HepG2 (cell line): ENCODE measurements at regions not wholly inside any gene's neighbourhood (a gene's known extent, or its start where the extent isn't known, plus 50 kb on each side); places are given as distances from the start of the nearest gene placed in this dataset.

Experiments used
- ATAC-seq: fragments of 200-7000 bp; cut with Tn5 transposase; 3 replicates; pipeline ENCODE4 v1.9.1; 2020; ENCODE audit warnings: mild to moderate bottlenecking, moderate library complexity
- BruUV-seq: library from RNA; stranded (reverse); fragments of 400-500 nt; replicated peaks from 2 replicates; lab custom pipeline; 2021; lab: Mats Ljungman, UMichigan
- CTCF ChIA-PET: fragments of 300-600 bp; formaldehyde crosslinking; extraction: SDS; loops from one replicate; lab custom pipeline; 2021; ENCODE audit warnings: low total read pairs, inconsistent platforms, low intra/inter-chr PET ratio; lab: Yijun Ruan, JAX
- POLR2A ChIA-PET: fragments of 350-600 bp; sonication (Branson Sonifier 250); formaldehyde crosslinking; loops from one replicate; lab custom pipeline; 2020; ENCODE audit warnings: antibody characterized with exemption, inconsistent platforms; lab: Yijun Ruan, JAX
- DNase-seq: peaks from one replicate; pipeline ENCODE4 v3.0.0-alpha.2; 2015; ENCODE audit warnings: low spot score
- FAIRE-seq: peaks from 3 replicates; lab custom pipeline; 2011; peaks lifted over from hg19 to GRCh38; lab: Jason Lieb, UNC
- H2AFZ ChIP-seq: one replicate; pipeline ENCODE4 v1.6.1; 2011; ENCODE audit warnings: low read length, inconsistent platforms
- H3K27ac ChIP-seq: fragments of 300-600 bp; 3 replicates; pipeline ENCODE4 v1.8.0; 2011; ENCODE audit warnings: mixed run types, mild to moderate bottlenecking, mixed read lengths, low read length, inconsistent platforms; ENCODE audit not compliant: insufficient read depth; ENCODE audit errors: extremely low read length
- H3K27me3 ChIP-seq, 2 experiments: fragments of 200-600 bp in 1 of 2; 2 replicates in 1 of 2; 3 replicates in 1 of 2; pipeline versions ENCODE4 v1.6.0 to v1.8.0; 2011; ENCODE audit warnings: low read length in 2 of 2, mild to moderate bottlenecking in 2 of 2, moderate library complexity in 2 of 2, inconsistent platforms in 1 of 2; ENCODE audit not compliant: insufficient read depth in 2 of 2, control insufficient read depth in 1 of 2
- H3K36me3 ChIP-seq, 2 experiments: fragments of 200-600 bp in 1 of 2; replicated peaks in 1 of 2; 2 replicates in 1 of 2; 3 replicates in 1 of 2; pipeline versions ENCODE4 v1.5.1 to v1.8.0; 2011; ENCODE audit warnings: low read length in 2 of 2, inconsistent platforms in 1 of 2; ENCODE audit not compliant: insufficient read depth in 2 of 2, control insufficient read depth in 1 of 2
- H3K4me1 ChIP-seq: 2 replicates; pipeline ENCODE4 v1.5.1; 2012; ENCODE audit warnings: low read length, inconsistent platforms; ENCODE audit not compliant: insufficient read depth
- H3K4me2 ChIP-seq: 2 replicates; pipeline ENCODE4 v1.6.0; 2011; ENCODE audit warnings: low read depth, low read length, inconsistent platforms
- H3K4me3 ChIP-seq, 3 experiments: fragments of 200-600 bp in 1 of 3; sonication (generic), shearing (Covaris generic) in 1 of 3; replicated peaks in 1 of 3; 2 replicates each; pipeline ENCODE4 v1.5.1; 2011 to 2016; ENCODE audit warnings: low read length in 3 of 3, inconsistent platforms in 2 of 3, low read depth in 2 of 3, mild to moderate bottlenecking in 2 of 3, control low read depth in 1 of 3, mixed read lengths in 1 of 3; ENCODE audit not compliant: insufficient read depth in 1 of 3
- H3K79me2 ChIP-seq: one replicate; pipeline ENCODE4 v1.6.1; 2011; ENCODE audit warnings: low read length, inconsistent platforms; ENCODE audit not compliant: insufficient read depth
- H3K9ac ChIP-seq: 2 replicates; pipeline ENCODE4 v1.6.0; 2011; ENCODE audit warnings: mild to moderate bottlenecking, low read depth, low read length, inconsistent platforms; ENCODE audit not compliant: insufficient read depth
- H3K9me3 ChIP-seq: 2 replicates; pipeline ENCODE4 v1.5.1; 2012; ENCODE audit warnings: mild to moderate bottlenecking, low read length
- H4K20me1 ChIP-seq: 2 replicates; pipeline ENCODE4 v1.6.0; 2011; ENCODE audit warnings: inconsistent platforms, mild to moderate bottlenecking, low read length, moderate library complexity; ENCODE audit not compliant: insufficient read depth
- FOXA3 ChIP-seq: IDR thresholded peaks from 2 replicates; pipeline ENCODE4 v1.6.1; 2016; ENCODE audit warnings: missing genetic modification reagents, missing compliant biosample characterization
- MEIS1 ChIP-seq: sonication (generic); formaldehyde crosslinking; IDR thresholded peaks from 2 replicates; pipeline ENCODE4 v1.9.0; 2021; ENCODE audit warnings: mild to moderate bottlenecking, missing genetic modification reagents, moderate library complexity, borderline replicate concordance
- MIER2 ChIP-seq: IDR thresholded peaks from 2 replicates; pipeline ENCODE4 v1.6.1; 2016; ENCODE audit warnings: missing biosample characterization, missing genetic modification reagents
- SRSF1 ChIP-seq: fragments of 200-400 bp; formaldehyde crosslinking; optimal IDR thresholded peaks from 2 replicates; pipeline ENCODE3; 2017; ENCODE audit warnings: mild to moderate bottlenecking, low read depth, low read length, moderate library complexity
- THAP11 ChIP-seq: IDR thresholded peaks from 2 replicates; pipeline ENCODE4 v1.6.1; 2016; ENCODE audit warnings: missing biosample characterization, missing genetic modification reagents
- ZBTB42 ChIP-seq: sonication (generic); formaldehyde crosslinking; IDR thresholded peaks from 2 replicates; pipeline ENCODE4 v1.5.0; 2020; ENCODE audit warnings: mild to moderate bottlenecking, missing genetic modification reagents
- ZFP36 ChIP-seq: fragments of 150-350 bp; IDR thresholded peaks from 2 replicates; pipeline ENCODE4 v1.6.1; 2018; ENCODE audit warnings: borderline replicate concordance, low read length, low read depth; ENCODE audit not compliant: partially characterized antibody
- ZKSCAN5 ChIP-seq: sonication (generic); formaldehyde crosslinking; IDR thresholded peaks from 2 replicates; pipeline ENCODE4 v1.5.1; 2020; ENCODE audit warnings: mild to moderate bottlenecking, missing genetic modification reagents
- ZNF12 ChIP-seq: sonication (generic); formaldehyde crosslinking; IDR thresholded peaks from 2 replicates; pipeline ENCODE4 v1.5.0; 2020; ENCODE audit warnings: missing genetic modification reagents
- ZNF205 ChIP-seq: IDR thresholded peaks from 2 replicates; pipeline ENCODE4 v1.6.1; 2018; ENCODE audit warnings: missing biosample characterization, missing genetic modification reagents
- ZNF772 ChIP-seq: sonication (generic); formaldehyde crosslinking; IDR thresholded peaks from 2 replicates; pipeline ENCODE4 v1.5.0; 2020; ENCODE audit warnings: mild to moderate bottlenecking, missing genetic modification reagents
- ZNF878 ChIP-seq: sonication (generic); formaldehyde crosslinking; IDR thresholded peaks from 2 replicates; pipeline ENCODE4 v1.8.1; 2023; ENCODE audit warnings: mild to moderate bottlenecking, missing genetic modification reagents, moderate library complexity
- WGBS: methylation state at CpG from one replicate; pipeline ENCODE4 v1.1.6; 2017; ENCODE audit warnings: low lambda C conversion rate; 5-methylcytosine and 5-hydroxymethylcytosine counted together
- in situ Hi-C: cut with HindIII; loops from 2 replicates; pipeline ENCODE4 v1.10.0; 2017; ENCODE audit warnings: low pct_unique_long_range_greater_than_20kb; ENCODE audit not compliant: extremely low pct_ligation_motif_present
- intact Hi-C: fragments of 100-400 bp; cut with micrococcal nuclease; formaldehyde crosslinking; loops from one replicate; pipeline ENCODE4 v1.10.0; 2022; ENCODE audit not compliant: unreplicated experiment
- TF ChIP-seq, protein P1 (sequence below): sonication (generic); formaldehyde crosslinking; IDR thresholded peaks from 2 replicates; pipeline ENCODE4 v1.8.1; 2023; ENCODE audit warnings: mild to moderate bottlenecking, missing genetic modification reagents, borderline replicate concordance
- TF ChIP-seq, protein P2 (sequence below): sonication (generic); formaldehyde crosslinking; IDR thresholded peaks from 2 replicates; pipeline ENCODE4 v1.8.0; 2022; ENCODE audit warnings: missing genetic modification reagents, mild to moderate bottlenecking, borderline replicate concordance

DNA sequence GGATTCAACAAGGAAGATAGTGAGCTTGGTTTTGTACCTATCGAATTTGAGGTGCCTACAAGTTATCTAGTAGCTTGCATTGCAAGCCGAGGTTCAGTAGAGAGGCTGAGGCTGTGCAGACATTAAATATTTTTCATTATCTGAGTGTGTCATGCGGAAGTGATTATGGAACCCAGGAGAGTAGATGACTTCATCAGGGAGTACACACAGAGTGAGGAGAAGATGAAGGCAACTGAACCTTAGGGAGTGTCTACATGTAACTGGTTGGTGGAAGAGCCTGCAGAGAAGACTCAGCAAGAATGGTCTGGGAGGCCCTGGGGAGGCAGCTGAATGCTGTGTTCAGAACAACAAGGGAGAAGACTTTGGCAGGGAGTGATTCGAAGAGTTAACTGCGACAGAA, 393.9 kb downstream of the ARHGEF28 start:
- H2AFZ ChIP-seq = no peak overlapping the region
- DNase-seq (no peak), FAIRE-seq (no peak), ATAC-seq (no peak)
- no peaks in the 10 kb centered on the region for H3K36me3 ChIP-seq
- H3K9ac ChIP-seq = no peak overlapping the region
- no peak for TF ChIP-seq ZNF772 (CRISPR knock-in tag)
- TF ChIP-seq ZNF878 (CRISPR knock-in tag) = no peak
- TF ChIP-seq, protein P1, sequence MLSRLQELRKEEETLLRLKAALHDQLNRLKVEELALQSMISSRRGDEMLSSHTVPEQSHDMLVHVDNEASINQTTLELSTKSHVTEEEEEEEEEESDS (CRISPR knock-in tag) = no peak
- TF ChIP-seq SRSF1 = no peak
- no peak for TF ChIP-seq FOXA3
- TF ChIP-seq ZKSCAN5 (CRISPR knock-in tag) = no peak
- no peak for TF ChIP-seq MEIS1 (CRISPR knock-in tag)
- no peak for TF ChIP-seq ZFP36
- no peak for TF ChIP-seq ZNF205 (CRISPR knock-in tag)
- TF ChIP-seq, protein P2, sequence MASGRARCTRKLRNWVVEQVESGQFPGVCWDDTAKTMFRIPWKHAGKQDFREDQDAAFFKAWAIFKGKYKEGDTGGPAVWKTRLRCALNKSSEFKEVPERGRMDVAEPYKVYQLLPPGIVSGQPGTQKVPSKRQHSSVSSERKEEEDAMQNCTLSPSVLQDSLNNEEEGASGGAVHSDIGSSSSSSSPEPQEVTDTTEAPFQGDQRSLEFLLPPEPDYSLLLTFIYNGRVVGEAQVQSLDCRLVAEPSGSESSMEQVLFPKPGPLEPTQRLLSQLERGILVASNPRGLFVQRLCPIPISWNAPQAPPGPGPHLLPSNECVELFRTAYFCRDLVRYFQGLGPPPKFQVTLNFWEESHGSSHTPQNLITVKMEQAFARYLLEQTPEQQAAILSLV (CRISPR knock-in tag) = no peak
- no peak for TF ChIP-seq MIER2
- no peak for TF ChIP-seq ZNF12
- no peak for TF ChIP-seq ZBTB42
- no peak for TF ChIP-seq THAP11 (CRISPR knock-in tag)
- peaks cover 0 to 3% of the 10 kb centered on the region in 2 experiments; a peak in 1 of 5 replicates for H3K27me3 ChIP-seq
- BruUV-seq = no TSS peak
- H3K9me3 ChIP-seq = no peaks in the 10 kb centered on the region
- H3K4me3 ChIP-seq = no peak overlapping the region
- H3K4me1 ChIP-seq = no peaks in the 10 kb centered on the region
- no peaks in the 10 kb centered on the region for H3K79me2 ChIP-seq
- intact Hi-C loops = no loop called here
- in situ Hi-C loops = no loop called here
- ChIA-PET POLR2A (no interaction called here), CTCF (no interaction called here)
- no peak overlapping the region for H3K4me2 ChIP-seq
- no peaks in the 10 kb centered on the region for H4K20me1 ChIP-seq
- no peak overlapping the region for H3K27ac ChIP-seq
- WGBS = 53% methylated on average over 5 of the region's 5 CpGs
